Common myeloid progenitor, CD34-positive (primary cell): ENCODE measurements at regions not wholly inside any gene's neighbourhood (a gene's known extent, or its start where the extent isn't known, plus 50 kb on each side); places are given as distances from the start of the nearest gene placed in this dataset.
A peak's percentile ranks its signal among the peaks of the same experiment; 100 is the strongest.

ENCODE experiments used
- CTCF ChIA-PET: fragments of 350-600 bp; sonication (Branson Sonifier 250); formaldehyde crosslinking; loops from one replicate; lab custom pipeline; 2021; ENCODE audit warnings: antibody characterized with exemption; lab: Charles Lee
- POLR2A ChIA-PET: fragments of 350-600 bp; sonication (Branson Sonifier 250); formaldehyde crosslinking; loops from one replicate; lab custom pipeline; 2021; ENCODE audit warnings: antibody characterized with exemption; lab: Charles Lee
- DNase-seq, 3 donors: peaks; one replicate each; pipeline versions ENCODE4 v3.0.0 to v3.0.0-alpha.2; 2013
- H3K27ac ChIP-seq, 2 experiments: 1 replicate in 1 of 2; 2 replicates in 1 of 2; pipeline ENCODE4 v1.7.0; 2013; ENCODE audit warnings: inconsistent platforms in 2 of 2, low read length in 2 of 2, mild to moderate bottlenecking in 2 of 2, low read depth in 1 of 2, moderate library complexity in 1 of 2; ENCODE audit not compliant: severe bottlenecking in 2 of 2, insufficient read depth in 1 of 2, poor library complexity in 1 of 2
- H3K27me3 ChIP-seq, 5 experiments: replicated peaks in 2 of 5; 1 replicate in 3 of 5; 2 replicates in 2 of 5; pipeline versions ENCODE4 v1.6.1 to v1.7.0; 2013; ENCODE audit warnings: low read length in 4 of 5, mild to moderate bottlenecking in 2 of 5, moderate library complexity in 2 of 5, inconsistent platforms in 1 of 5; ENCODE audit not compliant: insufficient read depth in 5 of 5, control insufficient read depth in 4 of 5
- H3K36me3 ChIP-seq, 4 experiments: 1 replicate in 2 of 4; 2 replicates in 2 of 4; pipeline versions ENCODE4 v1.6.1 to v1.7.0; 2013; ENCODE audit warnings: low read length in 3 of 4, control low read depth in 1 of 4, mild to moderate bottlenecking in 1 of 4; ENCODE audit not compliant: control insufficient read depth in 4 of 4, insufficient read depth in 4 of 4
- H3K4me1 ChIP-seq, 4 experiments: 1 replicate in 3 of 4; 2 replicates in 1 of 4; pipeline versions ENCODE4 v1.6.1 to v1.7.1; 2013; ENCODE audit warnings: low read length in 3 of 4, mild to moderate bottlenecking in 3 of 4, control low read depth in 1 of 4, inconsistent platforms in 1 of 4, moderate library complexity in 1 of 4; ENCODE audit not compliant: control insufficient read depth in 4 of 4, insufficient read depth in 4 of 4; ENCODE audit errors: control extremely low read depth in 1 of 4
- H3K4me3 ChIP-seq, 7 experiments: 1 replicate in 4 of 7; 2 replicates in 3 of 7; pipeline versions ENCODE4 v1.5.1 to v1.7.0; 2013; ENCODE audit warnings: mild to moderate bottlenecking in 7 of 7, low read length in 6 of 7, moderate library complexity in 6 of 7, inconsistent platforms in 2 of 7, low read depth in 2 of 7, control low read depth in 1 of 7; ENCODE audit not compliant: insufficient read depth in 4 of 7, control insufficient read depth in 1 of 7; ENCODE audit errors: extremely low read depth in 1 of 7
- H3K9me3 ChIP-seq, 5 experiments: 1 replicate in 4 of 5; 2 replicates in 1 of 5; pipeline versions ENCODE4 v1.6.1 to v1.7.1; 2013; ENCODE audit warnings: low read length in 4 of 5, mild to moderate bottlenecking in 2 of 5, inconsistent platforms in 1 of 5, low read depth in 1 of 5, moderate library complexity in 1 of 5; ENCODE audit not compliant: control insufficient read depth in 4 of 5, insufficient read depth in 2 of 5; ENCODE audit errors: control extremely low read depth in 1 of 5
- WGBS: methylation state at CpG from one replicate; pipeline ENCODE4 v1.1.5; 2013; ENCODE audit not compliant: insufficient coverage; 5-methylcytosine and 5-hydroxymethylcytosine counted together

GRCh38 chr16:7090628-7091115 lies 242.0 kb upstream of the RBFOX1 start:
- no peak overlapping the region for H3K4me3 ChIP-seq
- H3K4me1 ChIP-seq, result no peaks in the 10 kb centered on the region
- CTCF ChIA-PET, result no interaction called here
- 15% methylated on average over 6 of the region's 9 CpGs for WGBS
- H3K36me3 ChIP-seq, result no peaks in the 10 kb centered on the region
- H3K27me3 ChIP-seq, result peaks cover 0 to 56% (median 16%) of the 10 kb centered on the region in 5 experiments
- H3K9me3 ChIP-seq, result no peaks in the 10 kb centered on the region
- H3K27ac ChIP-seq, result no peak overlapping the region
- POLR2A ChIA-PET, result no interaction called here
- no peak for DNase-seq

DNA sequence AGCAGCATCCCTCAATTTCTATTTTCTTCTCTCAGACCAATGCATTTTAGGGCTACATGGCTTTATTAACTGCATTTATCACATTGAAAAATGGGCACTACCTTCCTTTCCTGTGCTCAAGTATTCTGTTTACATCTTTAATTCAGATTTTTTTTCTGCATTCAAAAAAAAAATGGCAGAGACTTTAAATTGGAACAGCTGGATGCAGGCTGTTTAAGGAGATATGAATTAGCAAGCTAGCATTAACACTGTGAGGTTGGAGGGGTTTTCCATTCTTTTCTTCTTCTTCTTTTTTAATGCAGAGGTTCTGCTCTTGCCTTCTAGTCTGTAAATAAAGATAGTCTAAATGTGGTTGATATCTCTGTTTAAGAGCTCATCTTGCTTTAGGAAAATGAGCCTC lies 242.9 kb upstream of the RBFOX1 start:
- CTCF ChIA-PET, result no interaction called here
- H3K36me3 ChIP-seq, result no peaks in the 10 kb centered on the region
- no peaks in the 10 kb centered on the region for H3K9me3 ChIP-seq
- H3K27me3 ChIP-seq, result peaks cover 0 to 58% (median 16%) of the 10 kb centered on the region in 5 experiments
- DNase-seq, result no peak
- POLR2A ChIA-PET, result interaction anchor here (0.5 kb wide), 1 partner anchor 1112 kb away, joined by 3 read pairs; no protein-coding TSS in a partner anchor
- no peak overlapping the region for H3K4me3 ChIP-seq
- no peak overlapping the region for H3K27ac ChIP-seq
- no peaks in the 10 kb centered on the region for H3K4me1 ChIP-seq

- ChIA-PET POLR2A (no interaction called here), CTCF (no interaction called here)
- Histone ChIP-seq H3K4me3 (no peak overlapping the region), H3K27me3 (peaks cover 0 to 61% (median 16%) of the 10 kb centered on the region in 5 experiments), H3K9me3 (no peaks in the 10 kb centered on the region), H3K27ac (no peak overlapping the region), H3K4me1 (no peaks in the 10 kb centered on the region), H3K36me3 (no peaks in the 10 kb centered on the region)
- 81% methylated on average over 4 of the region's 5 CpGs for WGBS
- no peak for DNase-seq
Measured at GRCh38 chr16:7088711-7089110, 243.9 kb upstream of the RBFOX1 start.

- Histone ChIP-seq H3K9me3 (no peaks in the 10 kb centered on the region), H3K4me3 (no peak overlapping the region), H3K27me3 (peaks cover 0 to 58% (median 18%) of the 10 kb centered on the region in 5 experiments), H3K27ac (no peak overlapping the region), H3K36me3 (no peaks in the 10 kb centered on the region), H3K4me1 (no peaks in the 10 kb centered on the region)
- DNase-seq, result peak in 2 of 3 donors; percentile 0 to 1
- CTCF ChIA-PET, result no interaction called here
- POLR2A ChIA-PET, result no interaction called here
- WGBS, result 24% methylated on average over 15 of the region's 21 CpGs
Measured at GRCh38 chr16:7086822-7087616, 245.6 kb upstream of the RBFOX1 start.

DNA sequence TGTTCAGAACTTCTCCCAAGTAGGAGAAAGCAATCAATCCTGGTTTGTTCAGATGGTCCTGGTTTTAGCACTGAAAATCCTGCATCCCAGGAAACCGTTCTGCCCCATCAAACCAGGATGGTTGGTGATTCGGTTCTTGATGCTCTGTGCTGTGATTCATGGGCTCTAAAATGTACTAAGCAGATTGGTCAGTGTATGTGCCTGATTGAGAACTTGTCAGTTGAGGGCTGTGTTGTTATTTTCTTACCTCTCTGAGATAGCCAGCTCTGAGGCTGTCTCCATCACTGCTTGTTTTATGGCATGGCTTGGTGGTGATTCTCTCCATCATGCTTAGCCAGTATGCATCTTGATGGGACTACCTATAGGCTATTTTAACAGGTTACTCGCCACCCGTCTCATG lies 246.9 kb upstream of the RBFOX1 start:
- ChIA-PET CTCF (no interaction called here), POLR2A (no interaction called here)
- peaks cover 0 to 51% (median 15%) of the 10 kb centered on the region in 5 experiments for H3K27me3 ChIP-seq
- H3K36me3 ChIP-seq, result no peaks in the 10 kb centered on the region
- H3K4me3 ChIP-seq, result no peak overlapping the region
- H3K9me3 ChIP-seq, result no peaks in the 10 kb centered on the region
- no peak overlapping the region for H3K27ac ChIP-seq
- no peak for DNase-seq
- no peaks in the 10 kb centered on the region for H3K4me1 ChIP-seq
- WGBS, result 94% methylated on average over 2 of the region's 4 CpGs

GRCh38 chr16:7083096-7083495 lies 249.5 kb upstream of the RBFOX1 start:
- Histone ChIP-seq H3K9me3 (no peaks in the 10 kb centered on the region), H3K4me1 (no peaks in the 10 kb centered on the region), H3K27ac (no peak overlapping the region), H3K36me3 (no peaks in the 10 kb centered on the region), H3K27me3 (peaks cover 0 to 28% (median 8%) of the 10 kb centered on the region in 5 experiments), H3K4me3 (no peak overlapping the region)
- POLR2A ChIA-PET, result no interaction called here
- no peak for DNase-seq
- 41% methylated on average over 4 of the region's 4 CpGs for WGBS
- CTCF ChIA-PET, result no interaction called here

DNA sequence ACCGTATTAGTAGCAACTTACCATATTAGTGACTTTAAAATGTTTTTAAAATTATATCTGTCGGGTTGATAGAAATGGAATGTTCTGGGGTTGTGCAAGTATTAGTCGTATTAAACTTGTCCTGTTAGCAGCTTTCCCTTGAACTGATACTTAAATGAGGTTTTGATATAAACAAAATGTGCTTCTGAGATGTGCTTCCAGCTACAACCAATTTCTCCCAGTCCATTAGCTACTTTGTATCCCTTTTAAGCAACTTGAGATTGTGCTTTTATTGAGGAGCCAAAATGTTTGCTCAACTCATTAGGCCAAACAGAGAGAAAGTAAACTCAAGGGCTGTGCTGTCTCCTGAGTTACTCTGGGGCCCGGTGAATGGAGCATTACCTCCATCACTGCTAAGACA lies 255.0 kb upstream of the RBFOX1 start:
- Histone ChIP-seq H3K36me3 (no peaks in the 10 kb centered on the region), H3K4me3 (no peak overlapping the region), H3K9me3 (no peaks in the 10 kb centered on the region), H3K27me3 (no peaks in the 10 kb centered on the region), H3K27ac (no peak overlapping the region), H3K4me1 (no peaks in the 10 kb centered on the region)
- ChIA-PET POLR2A (no interaction called here), CTCF (no interaction called here)
- WGBS, result 86% methylated on average over 1 of the region's 4 CpGs
- DNase-seq, result no peak
